Astrocyte (in vitro differentiated cells and primary cell): ENCODE measurements at regions not wholly inside any gene's neighbourhood (a gene's known extent, or its start where the extent isn't known, plus 50 kb on each side); places are given as distances from the start of the nearest gene placed in this dataset.

Experiments
- DNase-seq: peaks from one replicate; pipeline ENCODE4 v3.0.0-alpha.2; 2010; ENCODE audit warnings: low read depth
- FAIRE-seq: peaks from 2 replicates; lab custom pipeline; 2011; peaks lifted over from hg19 to GRCh38; lab: Jason Lieb, UNC
- H2AFZ ChIP-seq: 2 replicates; pipeline ENCODE4 v1.6.0; 2012; ENCODE audit warnings: low read depth, low read length, inconsistent platforms
- H3K27ac ChIP-seq: 2 replicates; pipeline ENCODE4 v1.5.1; 2011; ENCODE audit warnings: low read depth, low read length, inconsistent platforms
- H3K27me3 ChIP-seq: 2 replicates; pipeline ENCODE4 v1.6.0; 2011; ENCODE audit warnings: low read length, inconsistent platforms; ENCODE audit not compliant: insufficient read depth
- H3K36me3 ChIP-seq: 2 replicates; pipeline ENCODE4 v1.5.1; 2011; ENCODE audit warnings: low read length, inconsistent platforms; ENCODE audit not compliant: insufficient read depth
- H3K4me1 ChIP-seq: 2 replicates; pipeline ENCODE4 v1.5.1; 2011; ENCODE audit warnings: low read length, inconsistent platforms; ENCODE audit not compliant: insufficient read depth
- H3K4me2 ChIP-seq: 2 replicates; pipeline ENCODE4 v1.6.0; 2012; ENCODE audit warnings: low read length, inconsistent platforms
- H3K4me3 ChIP-seq: 2 replicates; pipeline ENCODE4 v1.5.1; 2011; ENCODE audit warnings: low read depth, mild to moderate bottlenecking, low read length, inconsistent platforms; ENCODE audit not compliant: insufficient read depth
- H3K79me2 ChIP-seq: 2 replicates; pipeline ENCODE4 v1.6.0; 2012; ENCODE audit warnings: mild to moderate bottlenecking, low read length, inconsistent platforms; ENCODE audit not compliant: insufficient read depth
- H3K9ac ChIP-seq: 2 replicates; pipeline ENCODE4 v1.6.0; 2012; ENCODE audit warnings: mild to moderate bottlenecking, low read length, inconsistent platforms
- H3K9me3 ChIP-seq: 2 replicates; pipeline ENCODE4 v1.5.1; 2012; ENCODE audit warnings: low read depth, mild to moderate bottlenecking, low read length, inconsistent platforms; ENCODE audit not compliant: insufficient read depth
- H4K20me1 ChIP-seq: 2 replicates; pipeline ENCODE4 v1.6.0; 2012; ENCODE audit warnings: low read length, inconsistent platforms; ENCODE audit not compliant: insufficient read depth
- H3K27ac Mint-ChIP-seq: one replicate; pipeline ENCODE4 v1.8.0; 2021; ENCODE audit warnings: mild to moderate bottlenecking, mixed read lengths; ENCODE audit not compliant: unreplicated experiment
- H3K27me3 Mint-ChIP-seq: one replicate; pipeline ENCODE4 v1.8.0; 2021; ENCODE audit warnings: low read depth, mixed read lengths; ENCODE audit not compliant: unreplicated experiment
- H3K36me3 Mint-ChIP-seq: one replicate; pipeline ENCODE4 v1.8.0; 2021; ENCODE audit warnings: low read depth, mixed read lengths; ENCODE audit not compliant: unreplicated experiment
- H3K4me1 Mint-ChIP-seq: one replicate; pipeline ENCODE4 v1.8.0; 2021; ENCODE audit warnings: low read depth, mixed read lengths; ENCODE audit not compliant: unreplicated experiment
- H3K4me3 Mint-ChIP-seq: one replicate; pipeline ENCODE4 v1.8.0; 2021; ENCODE audit warnings: mild to moderate bottlenecking, moderate library complexity, mixed read lengths; ENCODE audit not compliant: unreplicated experiment
- H3K9me3 Mint-ChIP-seq: one replicate; pipeline ENCODE4 v1.8.0; 2021; ENCODE audit warnings: mild to moderate bottlenecking, mixed read lengths; ENCODE audit not compliant: unreplicated experiment
- CTCF ChIP-seq: IDR thresholded peaks from 2 replicates; pipeline ENCODE4 v1.5.1; 2011; ENCODE audit warnings: low read depth, mild to moderate bottlenecking, inconsistent platforms, low read length, moderate library complexity; ENCODE audit not compliant: insufficient read depth
- EZH2 ChIP-seq: IDR thresholded peaks from 2 replicates; pipeline ENCODE4 v1.6.1; 2012; ENCODE audit warnings: mild to moderate bottlenecking, low read length, inconsistent platforms; ENCODE audit not compliant: insufficient read depth

DNA sequence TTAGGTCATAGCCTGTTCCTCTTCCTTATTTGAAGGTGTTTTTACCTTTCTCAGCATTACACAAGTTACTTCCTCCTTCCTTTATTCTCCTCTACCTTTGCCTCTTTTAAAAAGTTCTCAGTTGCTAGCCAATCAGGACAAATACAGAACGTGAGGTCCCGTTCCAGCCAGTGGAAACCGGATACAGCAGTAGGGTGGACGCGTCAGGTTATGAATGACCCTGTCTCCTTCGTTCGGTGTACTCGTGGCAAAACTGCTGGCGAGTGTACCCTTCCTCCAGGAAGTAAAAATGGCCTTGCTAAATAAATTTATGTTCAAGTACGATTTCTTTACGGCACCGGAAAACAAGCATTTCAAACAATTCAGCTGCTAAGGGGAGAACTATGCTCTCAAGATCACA, 77.0 kb upstream of the MLN start:
- Mint-ChIP-seq H3K27ac (no peak overlapping the region), H3K4me3 (no peak overlapping the region), H3K9me3 (peaks cover 3% of the 10 kb centered on the region), H3K27me3 (peaks cover 68% of the 10 kb centered on the region), H3K36me3 (peaks cover 2% of the 10 kb centered on the region), H3K4me1 (peaks cover 8% of the 10 kb centered on the region)
- no peak for TF ChIP-seq CTCF
- no peak for TF ChIP-seq EZH2
- Histone ChIP-seq H4K20me1 (no peaks in the 10 kb centered on the region), H3K4me3 (no peak overlapping the region), H3K27me3 (peaks cover 4% of the 10 kb centered on the region), H3K79me2 (no peaks in the 10 kb centered on the region), H3K4me2 (no peak overlapping the region), H3K27ac (no peak overlapping the region), H3K9ac (no peak overlapping the region), H3K4me1 (no peaks in the 10 kb centered on the region), H3K9me3 (no peaks in the 10 kb centered on the region), H3K36me3 (no peaks in the 10 kb centered on the region), H2AFZ (no peak overlapping the region)
- DNase-seq (no peak), FAIRE-seq (no peak)

DNA sequence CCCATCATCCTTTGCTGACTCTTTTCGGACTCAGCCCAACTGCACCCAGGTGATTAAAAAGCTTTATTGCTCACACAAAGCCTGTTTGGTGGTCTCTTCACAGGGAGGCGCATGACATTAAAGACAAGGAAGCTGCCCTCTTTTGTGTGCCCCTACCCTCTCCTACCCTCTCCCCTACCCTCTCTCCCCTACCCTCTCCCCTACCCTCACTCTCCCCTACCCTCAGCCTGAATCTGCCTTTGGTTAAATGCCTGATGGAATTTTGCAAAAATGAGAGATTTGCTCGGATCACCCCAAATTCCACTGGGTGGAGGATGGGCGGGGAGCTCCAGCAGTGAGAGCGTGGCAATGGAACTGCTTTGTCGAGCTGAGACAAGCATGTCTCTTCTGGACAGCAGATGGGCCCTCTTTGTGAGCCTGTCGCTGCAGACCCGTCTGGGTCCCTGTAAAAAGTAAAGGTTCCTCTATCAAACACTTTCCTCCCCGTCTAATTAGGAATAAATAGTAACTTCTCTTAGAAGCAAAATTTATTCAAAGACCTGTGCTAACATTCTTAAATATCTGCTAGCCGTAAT, 76.4 kb upstream of the MLN start:
- Histone ChIP-seq H3K9ac (no peak overlapping the region), H3K27me3 (peaks cover 6% of the 10 kb centered on the region), H2AFZ (no peak overlapping the region), H3K79me2 (no peaks in the 10 kb centered on the region), H4K20me1 (no peaks in the 10 kb centered on the region), H3K4me2 (no peak overlapping the region), H3K4me1 (no peaks in the 10 kb centered on the region), H3K27ac (no peak overlapping the region), H3K4me3 (no peak overlapping the region), H3K36me3 (no peaks in the 10 kb centered on the region), H3K9me3 (no peaks in the 10 kb centered on the region)
- FAIRE-seq, result no peak
- H3K36me3 Mint-ChIP-seq, result peaks cover 2% of the 10 kb centered on the region
- H3K4me3 Mint-ChIP-seq, result no peak overlapping the region
- H3K4me1 Mint-ChIP-seq, result peaks cover 6% of the 10 kb centered on the region
- TF ChIP-seq CTCF (no peak), EZH2 (no peak)
- H3K27ac Mint-ChIP-seq, result no peak overlapping the region
- no peak for DNase-seq
- peaks cover under 1% of the 10 kb centered on the region for H3K9me3 Mint-ChIP-seq
- H3K27me3 Mint-ChIP-seq, result peaks cover 69% of the 10 kb centered on the region

DNA sequence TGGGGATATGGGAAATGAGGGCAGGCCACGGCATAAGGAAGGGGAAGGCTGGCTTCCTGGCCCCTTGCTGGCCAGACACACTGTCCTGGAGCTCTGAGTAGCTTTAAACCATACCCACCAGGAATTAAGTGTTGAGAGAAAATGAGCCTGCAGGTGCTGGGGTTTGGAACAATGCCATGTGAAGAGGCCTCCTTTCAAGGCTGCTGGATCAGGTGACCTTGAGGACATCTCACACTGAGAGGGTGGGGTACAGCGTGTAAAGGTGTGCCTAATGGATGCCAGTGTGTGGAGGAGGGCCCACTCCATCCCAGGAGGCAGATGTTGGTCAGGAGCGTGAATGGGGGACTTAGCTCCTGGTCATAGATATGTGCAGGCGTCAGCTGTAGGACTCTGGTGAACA, 74.8 kb upstream of the MLN start:
- Mint-ChIP-seq H3K27me3 (peaks cover 70% of the 10 kb centered on the region), H3K9me3 (no peaks in the 10 kb centered on the region)
- no peak for FAIRE-seq

More for the DNA sequence above, 74.8 kb upstream of the MLN start:
- H3K9me3 ChIP-seq, result no peaks in the 10 kb centered on the region
- no peak overlapping the region for H3K4me3 Mint-ChIP-seq
- H3K4me3 ChIP-seq, result no peak overlapping the region
- H3K79me2 ChIP-seq, result no peaks in the 10 kb centered on the region
- H3K27me3 ChIP-seq, result peaks cover 10% of the 10 kb centered on the region
- no peak overlapping the region for H3K4me2 ChIP-seq
- no peaks in the 10 kb centered on the region for H3K4me1 ChIP-seq
- H3K36me3 Mint-ChIP-seq, result no peaks in the 10 kb centered on the region
- H4K20me1 ChIP-seq, result no peaks in the 10 kb centered on the region
- H3K27ac Mint-ChIP-seq, result no peak overlapping the region
- no peak for TF ChIP-seq CTCF
- no peak for TF ChIP-seq EZH2
- H2AFZ ChIP-seq, result no peak overlapping the region
- no peak overlapping the region for H3K9ac ChIP-seq
- no peaks in the 10 kb centered on the region for H3K4me1 Mint-ChIP-seq
- no peak for DNase-seq
- no peak overlapping the region for H3K27ac ChIP-seq
- no peaks in the 10 kb centered on the region for H3K36me3 ChIP-seq
